ENCODE measurements at regions not wholly inside any gene's neighbourhood (a gene's known extent, or its start where the extent isn't known, plus 50 kb on each side); places are given as distances from the start of the nearest gene placed in this dataset.

- H3K9me3 Mint-ChIP-seq = no peaks in the 10 kb centered on the region
- H3K4me1 Mint-ChIP-seq = no peaks in the 10 kb centered on the region
- no peak overlapping the region for H3K27ac Mint-ChIP-seq
- peaks cover 35% of the 10 kb centered on the region for H3K27me3 Mint-ChIP-seq
- no peaks in the 10 kb centered on the region for H3K36me3 Mint-ChIP-seq (ENCODE audit: low read depth)
- no peak for ATAC-seq (replicated peaks)
- no peak overlapping the region for H3K4me3 Mint-ChIP-seq
Measured at GRCh38 chr4:183852910-183853547, 52.1 kb upstream of the STOX2 start.

DNA sequence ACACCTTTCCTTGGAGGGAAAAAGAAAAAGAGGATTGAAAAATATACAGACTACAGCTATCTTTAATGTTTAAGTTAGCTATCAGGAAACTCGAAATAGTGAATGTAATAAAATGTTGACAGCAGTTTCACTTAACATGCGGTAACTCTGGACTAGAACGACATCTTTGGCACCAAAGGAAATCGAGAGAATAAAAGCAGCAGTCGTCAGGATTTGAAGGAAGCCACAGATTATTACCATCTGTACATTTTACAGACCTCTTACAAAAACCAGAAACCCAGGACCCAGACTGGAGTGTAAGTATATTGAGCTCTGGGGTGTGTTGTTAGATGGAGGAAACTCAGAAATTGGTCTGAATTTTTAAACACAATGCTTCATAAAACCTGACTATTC is 51.6 kb upstream of the STOX2 start:
- ATAC-seq (replicated peaks) = no peak

More for the DNA sequence above, 51.6 kb upstream of the STOX2 start:
- Mint-ChIP-seq H3K36me3 (ENCODE audit: low read depth) (no peaks in the 10 kb centered on the region), H3K4me3 (no peak overlapping the region), H3K4me1 (no peaks in the 10 kb centered on the region), H3K27me3 (peaks cover 35% of the 10 kb centered on the region), H3K27ac (no peak overlapping the region), H3K9me3 (no peaks in the 10 kb centered on the region)
